ENCODE measurements at regions not wholly inside any gene's neighbourhood (a gene's known extent, or its start where the extent isn't known, plus 50 kb on each side); places are given as distances from the start of the nearest gene placed in this dataset.

DNA sequence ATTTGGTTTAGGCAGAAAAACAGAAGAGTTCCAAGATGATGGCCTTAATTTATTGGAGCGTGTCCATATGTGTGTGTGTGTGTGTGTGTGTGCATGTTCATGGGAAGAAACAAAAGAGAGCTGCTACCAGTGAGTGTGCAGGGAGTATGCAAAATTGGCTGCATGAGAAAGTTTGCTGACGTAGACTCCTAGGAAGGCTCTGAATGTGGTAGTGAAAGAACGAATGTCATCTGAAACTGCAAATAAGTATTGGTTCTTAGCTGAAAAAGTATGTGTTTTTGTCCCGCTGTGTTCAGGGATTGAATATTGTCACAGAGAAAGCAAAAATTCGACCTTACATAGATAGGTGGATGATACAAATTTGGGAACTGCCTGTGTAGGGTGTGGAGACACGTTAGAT lies 542.6 kb upstream of the COX7C start (continued):
- TF ChIP-seq, protein P1, sequence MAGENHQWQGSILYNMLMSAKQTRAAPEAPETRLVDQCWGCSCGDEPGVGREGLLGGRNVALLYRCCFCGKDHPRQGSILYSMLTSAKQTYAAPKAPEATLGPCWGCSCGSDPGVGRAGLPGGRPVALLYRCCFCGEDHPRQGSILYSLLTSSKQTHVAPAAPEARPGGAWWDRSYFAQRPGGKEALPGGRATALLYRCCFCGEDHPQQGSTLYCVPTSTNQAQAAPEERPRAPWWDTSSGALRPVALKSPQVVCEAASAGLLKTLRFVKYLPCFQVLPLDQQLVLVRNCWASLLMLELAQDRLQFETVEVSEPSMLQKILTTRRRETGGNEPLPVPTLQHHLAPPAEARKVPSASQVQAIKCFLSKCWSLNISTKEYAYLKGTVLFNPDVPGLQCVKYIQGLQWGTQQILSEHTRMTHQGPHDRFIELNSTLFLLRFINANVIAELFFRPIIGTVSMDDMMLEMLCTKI (IDR thresholded peaks at IDR 0.05; ENCODE audit: partially characterized antibody) = no peak
- TF ChIP-seq NR4A1 (CRISPR knock-in tag; IDR thresholded peaks at IDR 0.05) = no peak
- TF ChIP-seq NR4A1 (tag; IDR thresholded peaks at IDR 0.05) = no peak
- no peak for TF ChIP-seq E4F1 (CRISPR knock-in tag; IDR thresholded peaks at IDR 0.05; ENCODE audit: borderline replicate concordance)
- no peak for TF ChIP-seq FOS (IDR thresholded peaks at IDR 0.05; ENCODE audit: extremely low read depth, insufficient read length)

- WGBS (ENCODE audit: insufficient coverage, low coverage, missing lambda C conversion rate) = 5% methylated on average over 1 of the region's 1 CpG
- Histone ChIP-seq H3K9ac (ENCODE audit: insufficient read depth in 1 of 2, low read depth in 2 of 2, low read length in 2 of 2) (no peak overlapping the region), H3K4me2 (ENCODE audit: insufficient read depth, low read length) (no peak overlapping the region), H3K4me1 (replicated peaks in 1 of 2; ENCODE audit: control insufficient read depth in 2 of 2, insufficient read depth in 2 of 2, low read length in 2 of 2) (no peaks in the 10 kb centered on the region), H3K36me3 (ENCODE audit: control insufficient read depth, insufficient read depth, low read length) (no peaks in the 10 kb centered on the region), H3K79me2 (ENCODE audit: control insufficient read depth, insufficient read depth, low read length) (no peaks in the 10 kb centered on the region), H3K27me3 (ENCODE audit: control insufficient read depth in 2 of 2, insufficient read depth in 2 of 2, low read length in 2 of 2) (no peaks in the 10 kb centered on the region), H3K9me3 (replicated peaks; ENCODE audit: control insufficient read depth, insufficient read depth, low read depth, low read length) (no peaks in the 10 kb centered on the region), H3K4me3 (no peak overlapping the region), H4K20me1 (replicated peaks; ENCODE audit: control insufficient read depth, insufficient read depth, low read length) (no peaks in the 10 kb centered on the region), H3K9me1 (ENCODE audit: control insufficient read depth, insufficient read depth, low read length) (no peaks in the 10 kb centered on the region), H3K27ac (ENCODE audit: extremely low read depth, low read depth, low read length) (no peak overlapping the region), H2AFZ (ENCODE audit: low read depth, low read length) (no peak overlapping the region)
- ChIA-PET CTCF (ENCODE audit: low intra/inter-chr PET ratio) (no interaction called here), POLR2A (no interaction called here)
- in situ Hi-C loops (cut with MboI) = no loop called here
- FAIRE-seq (no peak), DNase-seq (ENCODE audit: extremely low read depth in 1 of 4, low spot score in 3 of 4) (no peak), ATAC-seq (no peak)
- no TSS peak for BruUV-seq (replicated peaks)
- intact Hi-C loops (cut with micrococcal nuclease) = no loop called here
- TF ChIP-seq MTF1 (CRISPR knock-in tag; IDR thresholded peaks at IDR 0.05; ENCODE audit: borderline replicate concordance) (no peak), SNRNP70 (optimal IDR thresholded peaks at IDR 0.05; ENCODE audit: low read depth, low read length) (no peak), CREB1 (IDR thresholded peaks at IDR 0.05) (no peak), CREB1 (CRISPR knock-in tag; IDR thresholded peaks at IDR 0.05) (no peak), ZBTB8A (IDR thresholded peaks at IDR 0.05; ENCODE audit: partially characterized antibody) (no peak)
- TF ChIP-seq, protein P2, sequence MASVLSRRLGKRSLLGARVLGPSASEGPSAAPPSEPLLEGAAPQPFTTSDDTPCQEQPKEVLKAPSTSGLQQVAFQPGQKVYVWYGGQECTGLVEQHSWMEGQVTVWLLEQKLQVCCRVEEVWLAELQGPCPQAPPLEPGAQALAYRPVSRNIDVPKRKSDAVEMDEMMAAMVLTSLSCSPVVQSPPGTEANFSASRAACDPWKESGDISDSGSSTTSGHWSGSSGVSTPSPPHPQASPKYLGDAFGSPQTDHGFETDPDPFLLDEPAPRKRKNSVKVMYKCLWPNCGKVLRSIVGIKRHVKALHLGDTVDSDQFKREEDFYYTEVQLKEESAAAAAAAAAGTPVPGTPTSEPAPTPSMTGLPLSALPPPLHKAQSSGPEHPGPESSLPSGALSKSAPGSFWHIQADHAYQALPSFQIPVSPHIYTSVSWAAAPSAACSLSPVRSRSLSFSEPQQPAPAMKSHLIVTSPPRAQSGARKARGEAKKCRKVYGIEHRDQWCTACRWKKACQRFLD (CRISPR knock-in tag; IDR thresholded peaks at IDR 0.05) = no peak
- TF ChIP-seq, protein P3, sequence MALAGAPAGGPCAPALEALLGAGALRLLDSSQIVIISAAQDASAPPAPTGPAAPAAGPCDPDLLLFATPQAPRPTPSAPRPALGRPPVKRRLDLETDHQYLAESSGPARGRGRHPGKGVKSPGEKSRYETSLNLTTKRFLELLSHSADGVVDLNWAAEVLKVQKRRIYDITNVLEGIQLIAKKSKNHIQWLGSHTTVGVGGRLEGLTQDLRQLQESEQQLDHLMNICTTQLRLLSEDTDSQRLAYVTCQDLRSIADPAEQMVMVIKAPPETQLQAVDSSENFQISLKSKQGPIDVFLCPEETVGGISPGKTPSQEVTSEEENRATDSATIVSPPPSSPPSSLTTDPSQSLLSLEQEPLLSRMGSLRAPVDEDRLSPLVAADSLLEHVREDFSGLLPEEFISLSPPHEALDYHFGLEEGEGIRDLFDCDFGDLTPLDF (CRISPR knock-in tag; IDR thresholded peaks at IDR 0.05) = no peak
Measured at GRCh38 chr5:86095092-86095491, 522.6 kb upstream of the COX7C start.
